SJCRH30 (cell line): ENCODE measurements at regions not wholly inside any gene's neighbourhood (a gene's known extent, or its start where the extent isn't known, plus 50 kb on each side); places are given as distances from the start of the nearest gene placed in this dataset.
A peak's percentile ranks its signal among the peaks of the same experiment; 100 is the strongest.
"Not testable (repeated sequence)": the region's sequence is repeated elsewhere in the genome, so short reads cannot be mapped to it uniquely, and the experiment has no call there.

Experiments used
- DNase-seq, 2 experiments: peaks; one replicate each; pipeline ENCODE4 v3.0.0-alpha.2; 2015 to 2020
- H3K27ac ChIP-seq: fragments of 250-450 bp; sonication (Bioruptor Pico); 2 replicates; pipeline ENCODE4 v1.5.1; 2020; ENCODE audit warnings: mild to moderate bottlenecking, moderate library complexity
- H3K27me3 ChIP-seq: fragments of 250-450 bp; sonication (Bioruptor Pico); 2 replicates; pipeline ENCODE4 v1.5.1; 2020; ENCODE audit warnings: mild to moderate bottlenecking, moderate library complexity
- H3K36me3 ChIP-seq: fragments of 250-450 bp; sonication (Bioruptor Pico); 2 replicates; pipeline ENCODE4 v1.5.1; 2020; ENCODE audit warnings: mild to moderate bottlenecking, moderate library complexity
- H3K4me1 ChIP-seq: fragments of 250-450 bp; sonication (Bioruptor Pico); 2 replicates; pipeline ENCODE4 v1.5.1; 2020; ENCODE audit warnings: mild to moderate bottlenecking, moderate library complexity
- H3K4me3 ChIP-seq: fragments of 250-450 bp; sonication (Bioruptor Pico); 2 replicates; pipeline ENCODE4 v1.5.1; 2020; ENCODE audit warnings: mild to moderate bottlenecking, moderate library complexity
- H3K9me3 ChIP-seq: fragments of 250-450 bp; sonication (Bioruptor Pico); replicated peaks from 2 replicates; pipeline ENCODE4 v1.5.1; 2020; ENCODE audit warnings: mild to moderate bottlenecking, moderate library complexity

DNA sequence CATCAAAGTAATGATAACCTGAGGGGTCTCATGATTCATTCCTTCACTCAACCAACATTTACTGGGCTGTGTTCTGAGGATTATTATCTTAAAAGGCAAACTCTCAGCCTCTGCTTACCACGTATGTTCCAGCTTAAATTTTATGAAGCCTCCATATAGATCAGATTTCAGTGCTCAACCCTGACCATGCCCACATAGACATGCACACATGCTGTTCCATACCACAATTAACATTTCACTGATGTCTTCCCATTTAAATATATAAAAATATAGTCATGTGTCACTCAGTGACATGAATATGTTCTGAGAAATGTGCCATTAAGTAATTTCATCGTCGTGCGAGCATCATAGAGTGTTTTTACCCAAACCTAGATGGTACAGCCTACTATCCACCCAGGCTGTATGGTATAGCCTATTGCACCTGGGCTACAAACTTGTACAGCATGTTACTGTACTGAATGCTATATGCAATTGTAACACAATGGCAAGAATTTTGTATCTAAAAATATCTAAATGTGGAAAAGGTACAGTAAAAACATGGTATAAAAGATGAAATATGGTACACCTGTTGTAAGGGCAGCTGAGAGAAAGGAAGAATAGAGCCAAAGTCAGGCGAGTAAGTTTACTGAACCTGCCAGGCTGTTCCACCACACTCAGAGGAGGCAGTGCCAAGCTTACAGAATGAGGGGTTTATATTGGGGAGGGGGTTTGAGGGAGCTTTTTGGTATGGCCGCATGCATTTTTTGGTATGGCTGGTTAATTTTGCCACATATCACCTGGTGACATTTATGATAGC lies 134.7 kb upstream of the ETV3 start:
- Histone ChIP-seq H3K27me3 (no peaks in the 10 kb centered on the region), H3K36me3 (no peaks in the 10 kb centered on the region), H3K4me1 (no peaks in the 10 kb centered on the region; the same call in 1 of the 2 replicates), H3K27ac (no peak overlapping the region), H3K9me3 (no peaks in the 10 kb centered on the region), H3K4me3 (no peak overlapping the region)
- no peak for DNase-seq

- Histone ChIP-seq H3K27ac (no peak overlapping the region), H3K4me3 (no peak overlapping the region), H3K4me1 (no peaks in the 10 kb centered on the region; the same call in 1 of the 2 replicates), H3K36me3 (no peaks in the 10 kb centered on the region), H3K9me3 (no peaks in the 10 kb centered on the region), H3K27me3 (no peaks in the 10 kb centered on the region)
- DNase-seq: no peak
Observed at GRCh38 chr1:157272264-157272663, 134.1 kb upstream of the ETV3 start.

DNA sequence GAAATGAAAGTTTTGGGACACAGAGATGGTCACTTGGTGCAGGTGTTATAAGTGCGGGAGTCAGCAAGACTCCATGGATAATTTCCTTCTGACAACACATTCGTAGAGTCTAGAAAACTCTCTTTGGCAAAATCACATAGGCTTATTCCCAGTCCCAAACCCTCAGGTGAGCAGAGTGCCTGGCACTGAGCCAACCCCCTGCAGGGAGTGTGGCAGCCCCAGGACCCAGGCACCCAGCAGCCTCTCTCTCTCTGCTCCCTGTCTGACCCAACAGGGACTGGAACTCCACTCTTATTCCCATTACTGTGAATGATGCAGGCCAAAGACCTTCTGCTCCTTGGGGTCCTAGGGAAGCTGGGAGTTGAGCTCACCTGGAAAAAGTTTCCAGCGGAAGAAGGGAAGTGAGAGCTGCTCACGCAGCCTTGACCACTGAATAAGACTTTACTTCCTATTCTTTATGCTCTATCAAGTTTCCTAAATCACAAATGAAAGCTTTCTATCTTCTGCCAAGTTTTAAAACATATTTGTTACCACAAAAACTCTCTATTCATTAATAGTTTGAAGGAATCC lies 132.6 kb upstream of the ETV3 start:
- Histone ChIP-seq H3K27me3 (no peaks in the 10 kb centered on the region), H3K27ac (no peak overlapping the region), H3K9me3 (no peaks in the 10 kb centered on the region), H3K4me1 (no peaks in the 10 kb centered on the region; the same call in 1 of the 2 replicates), H3K36me3 (no peaks in the 10 kb centered on the region), H3K4me3 (no peak overlapping the region)
- DNase-seq: no peak

- H3K4me3 ChIP-seq: no peak overlapping the region
- no peak overlapping the region for H3K27ac ChIP-seq
- no peaks in the 10 kb centered on the region for H3K36me3 ChIP-seq
- no peaks in the 10 kb centered on the region for H3K27me3 ChIP-seq
- no peaks in the 10 kb centered on the region for H3K9me3 ChIP-seq
- DNase-seq: no peak
- H3K4me1 ChIP-seq: no peaks in the 10 kb centered on the region; the same call in 1 of the 2 replicates
Observed at GRCh38 chr1:157269656-157270375, 131.6 kb upstream of the ETV3 start.

GRCh38 chr1:157262891-157263290 lies 124.7 kb upstream of the ETV3 start:
- Histone ChIP-seq H3K27me3 (no peaks in the 10 kb centered on the region), H3K27ac (no peak overlapping the region)

GRCh38 chr1:157262422-157262821 lies 124.2 kb upstream of the ETV3 start:
- H3K36me3 ChIP-seq: no peaks in the 10 kb centered on the region
- H3K9me3 ChIP-seq: no peaks in the 10 kb centered on the region
- no peak for DNase-seq
- no peak overlapping the region for H3K4me3 ChIP-seq
- no peaks in the 10 kb centered on the region for H3K27me3 ChIP-seq
- H3K4me1 ChIP-seq: no peaks in the 10 kb centered on the region
- H3K27ac ChIP-seq: no peak overlapping the region

More at GRCh38 chr1:157262891-157263290, 124.7 kb upstream of the ETV3 start:
- no peaks in the 10 kb centered on the region for H3K36me3 ChIP-seq
- no peaks in the 10 kb centered on the region for H3K9me3 ChIP-seq
- H3K4me1 ChIP-seq: no peaks in the 10 kb centered on the region
- no peak for DNase-seq
- no peak overlapping the region for H3K4me3 ChIP-seq

- not testable (repeated sequence) for H3K4me3 ChIP-seq, H3K9me3 ChIP-seq, H3K4me1 ChIP-seq, H3K36me3 ChIP-seq, H3K27ac ChIP-seq, H3K27me3 ChIP-seq, DNase-seq
Observed at GRCh38 chr1:157255891-157256290, 117.7 kb upstream of the ETV3 start.

DNA sequence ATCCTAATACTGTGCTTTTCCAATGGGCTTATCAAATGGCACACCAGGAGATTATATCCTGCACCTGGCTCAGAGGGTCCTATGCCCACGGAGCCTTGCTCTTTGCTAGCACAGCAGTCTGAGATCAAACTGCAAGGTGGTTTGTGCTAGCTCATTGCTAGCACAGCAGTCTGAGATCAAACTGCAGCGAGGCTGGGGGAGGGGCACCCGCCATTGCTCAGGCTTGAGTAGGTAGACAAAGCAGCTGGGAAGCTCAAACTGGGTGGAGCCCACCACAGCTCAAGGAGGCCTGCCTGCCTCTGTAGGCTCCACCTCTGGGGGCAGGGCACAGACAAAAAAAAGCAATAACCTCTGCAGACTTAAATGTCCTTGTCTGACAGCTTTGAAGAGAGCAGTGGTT lies 116.0 kb upstream of the ETV3 start:
- not testable (repeated sequence) for H3K9me3 ChIP-seq, DNase-seq, H3K27me3 ChIP-seq, H3K4me1 ChIP-seq, H3K36me3 ChIP-seq, H3K4me3 ChIP-seq, H3K27ac ChIP-seq

DNA sequence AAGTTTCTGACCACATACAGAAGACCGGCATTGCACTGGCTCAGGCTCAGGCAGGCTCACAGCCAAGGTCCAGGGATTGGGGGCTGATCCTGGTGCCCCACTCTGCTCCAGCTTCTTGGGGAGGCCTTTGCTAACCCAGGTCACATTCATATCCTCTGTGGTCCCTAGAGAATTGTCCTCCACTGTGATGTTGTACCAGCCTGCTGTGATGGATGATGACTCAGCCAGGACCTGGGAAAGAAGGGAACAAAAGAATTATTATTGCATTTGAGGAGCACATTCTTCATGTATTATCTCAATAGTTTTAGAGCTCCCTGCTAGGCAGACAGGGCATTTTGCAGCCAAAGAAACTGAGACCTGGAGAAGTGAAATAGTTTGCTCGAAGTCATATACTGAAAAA lies 114.3 kb upstream of the ETV3 start:
- Histone ChIP-seq H3K27ac (no peak overlapping the region), H3K4me3 (no peak overlapping the region), H3K9me3 (no peaks in the 10 kb centered on the region), H3K27me3 (no peaks in the 10 kb centered on the region), H3K4me1 (no peaks in the 10 kb centered on the region), H3K36me3 (no peaks in the 10 kb centered on the region)
- DNase-seq: peak in 1 of 2 experiments; percentile 13

DNA sequence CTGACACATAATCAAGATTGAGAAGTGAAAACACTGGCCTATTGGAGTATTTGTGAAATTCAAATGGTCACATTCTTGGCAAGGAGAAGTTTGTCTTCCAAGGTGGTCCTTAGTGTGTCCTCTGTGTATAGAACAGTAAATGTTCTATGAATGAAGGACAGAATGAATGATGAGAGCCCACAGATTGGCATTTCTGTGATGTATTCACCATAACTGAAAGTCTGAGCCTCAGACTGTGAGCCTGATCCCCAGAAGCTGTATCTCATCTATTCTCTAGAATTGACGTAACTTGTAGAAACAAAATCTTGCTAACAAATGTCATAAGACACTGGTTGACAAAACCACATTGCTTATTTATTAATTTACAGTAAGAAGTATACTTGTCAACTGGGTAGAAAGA lies 111.5 kb upstream of the ETV3 start:
- Histone ChIP-seq H3K4me3 (no peak overlapping the region), H3K36me3 (no peaks in the 10 kb centered on the region), H3K27me3 (no peaks in the 10 kb centered on the region), H3K27ac (no peak overlapping the region), H3K9me3 (no peaks in the 10 kb centered on the region), H3K4me1 (no peaks in the 10 kb centered on the region)
- DNase-seq: no peak

- no peaks in the 10 kb centered on the region for H3K36me3 ChIP-seq
- no peak overlapping the region for H3K27ac ChIP-seq
- no peak for DNase-seq
- H3K4me1 ChIP-seq: no peaks in the 10 kb centered on the region
- H3K4me3 ChIP-seq: no peak overlapping the region
- H3K9me3 ChIP-seq: no peaks in the 10 kb centered on the region
- H3K27me3 ChIP-seq: no peaks in the 10 kb centered on the region
Observed at GRCh38 chr1:157249326-157249725, 111.1 kb upstream of the ETV3 start.

DNA sequence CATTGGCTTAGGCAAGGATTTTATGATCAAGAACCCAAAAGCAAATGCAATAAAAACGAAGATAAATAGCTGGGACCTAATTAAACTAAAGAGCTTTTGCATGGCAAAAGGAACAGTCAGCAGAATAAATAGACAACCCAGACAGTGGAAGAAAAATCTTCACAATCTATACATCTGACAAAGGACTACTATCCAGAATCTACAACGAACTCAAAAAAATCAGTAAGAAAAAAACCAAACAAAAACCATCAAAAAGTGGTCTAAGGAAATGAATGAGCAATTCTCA lies 109.5 kb upstream of the ETV3 start:
- DNase-seq, H3K4me3 ChIP-seq, H3K4me1 ChIP-seq, H3K27me3 ChIP-seq, H3K27ac ChIP-seq, H3K36me3 ChIP-seq, H3K9me3 ChIP-seq: not testable (repeated sequence)

GRCh38 chr1:157247005-157247763 lies 109.0 kb upstream of the ETV3 start:
- Histone ChIP-seq H3K27ac (no peak overlapping the region), H3K9me3 (no peaks in the 10 kb centered on the region), H3K36me3 (no peaks in the 10 kb centered on the region), H3K4me3 (no peak overlapping the region), H3K27me3 (no peaks in the 10 kb centered on the region), H3K4me1 (no peaks in the 10 kb centered on the region)
- no peak for DNase-seq

DNA sequence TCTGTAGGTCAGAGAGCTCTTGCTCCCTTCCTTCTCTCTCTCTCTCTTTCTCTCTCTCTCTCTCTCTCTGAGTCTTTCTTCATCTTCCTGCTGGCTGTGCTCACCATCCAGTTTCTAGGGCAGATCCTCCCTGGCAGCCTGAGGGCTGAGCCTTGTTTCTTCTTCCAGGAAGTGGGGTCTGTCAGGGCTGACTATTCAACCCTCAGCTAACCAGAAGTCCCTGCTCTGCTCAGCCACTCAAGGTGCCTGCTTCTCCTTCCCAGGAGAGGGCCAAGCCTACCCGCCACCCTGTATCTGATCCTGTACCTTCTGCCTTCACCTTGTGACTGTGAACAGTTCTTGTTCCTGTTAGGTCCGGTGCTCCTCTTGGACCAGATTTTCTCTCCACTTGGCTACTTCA lies 107.6 kb upstream of the ETV3 start:
- Histone ChIP-seq H3K27ac (no peak overlapping the region), H3K9me3 (no peaks in the 10 kb centered on the region), H3K27me3 (no peaks in the 10 kb centered on the region), H3K4me1 (no peaks in the 10 kb centered on the region), H3K36me3 (no peaks in the 10 kb centered on the region), H3K4me3 (no peak overlapping the region)
- no peak for DNase-seq

- DNase-seq: no peak
- no peaks in the 10 kb centered on the region for H3K27me3 ChIP-seq
- no peak overlapping the region for H3K4me3 ChIP-seq
- H3K4me1 ChIP-seq: no peaks in the 10 kb centered on the region
- no peaks in the 10 kb centered on the region for H3K36me3 ChIP-seq
- no peak overlapping the region for H3K27ac ChIP-seq
- no peaks in the 10 kb centered on the region for H3K9me3 ChIP-seq
Observed at GRCh38 chr1:157241185-157241538, 103.0 kb upstream of the ETV3 start.
